C4-2B (cell line): ENCODE measurements at regions not wholly inside any gene's neighbourhood (a gene's known extent, or its start where the extent isn't known, plus 50 kb on each side); places are given as distances from the start of the nearest gene placed in this dataset.

Experiments
- H3K27ac ChIP-seq: fragments of 450-650 bp; 2 replicates; pipeline ENCODE4 v1.5.1; 2017
- CTCF ChIP-seq: fragments of 450-650 bp; conservative IDR thresholded peaks from 2 replicates; pipeline ENCODE4 v1.5.1; 2017; ENCODE audit warnings: mild to moderate bottlenecking
- ZFX ChIP-seq: fragments of 450-650 bp; IDR thresholded peaks from 2 replicates; pipeline ENCODE4 v1.6.1; 2017

DNA sequence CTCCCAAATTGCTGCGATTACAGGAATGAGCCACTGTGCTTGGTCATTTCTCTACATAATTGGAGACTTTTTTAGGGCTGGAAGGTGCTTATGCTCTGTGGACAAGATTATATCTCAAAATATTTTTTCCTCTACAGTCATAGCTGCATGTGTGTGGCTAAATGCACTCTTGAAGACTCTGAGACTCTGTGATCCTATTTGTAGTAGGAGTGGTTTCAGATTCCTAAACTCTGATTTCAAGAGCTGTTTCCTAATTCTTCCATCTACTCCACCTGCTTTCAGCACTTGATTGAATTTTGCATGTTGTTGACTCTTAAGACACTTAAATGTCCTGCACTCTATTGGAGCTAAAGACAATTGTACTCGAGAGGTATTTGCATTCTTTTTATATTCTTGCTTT lies 78.0 kb downstream of the KLF5 start:
- TF ChIP-seq ZFX, result no peak
- TF ChIP-seq CTCF, result no peak
- no peak overlapping the region for H3K27ac ChIP-seq

DNA sequence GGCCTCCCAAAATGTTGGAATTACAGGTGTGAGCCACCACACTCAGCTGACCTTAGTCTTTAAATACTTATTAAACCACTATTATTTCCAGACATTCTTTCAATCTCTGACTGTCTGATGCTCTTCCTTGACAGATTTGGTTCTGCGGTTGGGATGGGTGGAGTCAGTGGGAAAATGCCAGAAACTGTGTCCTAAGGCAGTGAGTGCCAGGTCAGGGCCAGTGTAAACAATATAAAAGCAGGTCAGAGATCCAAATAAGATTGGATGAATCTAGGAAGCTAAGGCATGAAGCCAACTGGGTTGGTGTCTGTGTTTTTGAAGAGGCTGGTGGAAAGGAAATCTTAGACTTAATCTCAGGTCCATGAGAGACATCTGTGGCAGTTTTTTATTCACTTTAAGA lies 74.7 kb downstream of the KLF5 start:
- TF ChIP-seq CTCF (no peak), ZFX (no peak)
- H3K27ac ChIP-seq, result no peak overlapping the region

GRCh38 chr13:73131247-73131646 lies 72.4 kb downstream of the KLF5 start:
- no peak for TF ChIP-seq CTCF
- no peak for TF ChIP-seq ZFX
- H3K27ac ChIP-seq, result no peak overlapping the region

- TF ChIP-seq ZFX (no peak), CTCF (no peak)
Measured at GRCh38 chr13:73129023-73129422, 70.2 kb downstream of the KLF5 start.

More at GRCh38 chr13:73129023-73129422, 70.2 kb downstream of the KLF5 start:
- H3K27ac ChIP-seq, result no peak overlapping the region
